OCI-LY3 (cell line): ENCODE measurements at regions not wholly inside any gene's neighbourhood (a gene's known extent, or its start where the extent isn't known, plus 50 kb on each side); places are given as distances from the start of the nearest gene placed in this dataset.

Source experiments
- CTCF ChIP-seq: fragments of 200-600, 300-600 bp; sonication (generic); IDR thresholded peaks from 2 replicates; pipeline ENCODE4 v1.5.1; 2014; ENCODE audit warnings: antibody characterized with exemption, low read length, low read depth
- EZH2phosphoT487 ChIP-seq: fragments of 200-600 bp; shearing (Covaris generic); IDR thresholded peaks from 2 replicates; pipeline ENCODE4 v1.6.1; 2018; ENCODE audit warnings: antibody characterized with exemption, mixed run types, low read depth

- TF ChIP-seq CTCF = peak; percentile 75
- TF ChIP-seq EZH2phosphoT487 = no peak
Observed at GRCh38 chr3:147616998-147617619, 207.9 kb downstream of the ZIC1 start.
